ENCODE measurements at regions not wholly inside any gene's neighbourhood (a gene's known extent, or its start where the extent isn't known, plus 50 kb on each side); places are given as distances from the start of the nearest gene placed in this dataset.

DNA sequence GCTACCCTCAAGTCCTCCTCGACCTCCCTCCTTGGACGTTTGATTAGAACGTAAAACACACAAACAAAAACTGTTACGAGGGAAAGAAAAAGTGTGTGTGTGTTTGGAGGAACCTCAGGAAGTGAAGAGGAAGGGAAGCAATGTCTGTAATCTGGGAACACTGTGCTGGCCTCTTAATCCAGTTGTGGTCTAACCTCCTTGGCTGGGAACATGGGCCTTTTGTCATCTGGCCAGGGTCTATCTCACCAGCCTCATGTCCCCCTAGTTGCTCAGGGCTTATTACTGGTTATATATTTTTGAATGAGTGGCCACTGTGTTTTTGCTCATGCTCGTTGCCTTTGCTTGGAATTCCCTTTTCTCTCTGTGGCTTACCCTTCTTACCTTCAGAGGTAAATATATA lies 89.0 kb upstream of the RASGRF1 start:
- ChIA-PET CTCF (ENCODE audit: low intra/inter-chr PET ratio) (no interaction called here), POLR2A (interaction anchor here (0.7 kb wide), 1 partner anchor 83 kb away, joined by 3 read pairs; no protein-coding TSS in a partner anchor)
- Histone ChIP-seq H2AFZ (ENCODE audit: low read depth, low read length) (peak overlapping the region; percentile 84), H3K27me3 (ENCODE audit: control insufficient read depth in 2 of 2, insufficient read depth in 2 of 2, low read length in 2 of 2) (peaks cover 0 to 13% of the 10 kb centered on the region in 2 experiments; a peak in 3 of 5 replicates), H3K27ac (ENCODE audit: extremely low read depth, low read depth, low read length) (peak overlapping the region; percentile 58; the same call in 2 of the 3 replicates), H3K79me2 (ENCODE audit: control insufficient read depth, insufficient read depth, low read length) (no peaks in the 10 kb centered on the region), H3K9me3 (replicated peaks; ENCODE audit: control insufficient read depth, insufficient read depth, low read depth, low read length) (no peaks in the 10 kb centered on the region), H4K20me1 (replicated peaks; ENCODE audit: control insufficient read depth, insufficient read depth, low read length) (peaks cover 13% of the 10 kb centered on the region; the same call in 1 of the 2 replicates), H3K4me3 (no peak overlapping the region), H3K9me1 (ENCODE audit: control insufficient read depth, insufficient read depth, low read length) (no peaks in the 10 kb centered on the region), H3K4me1 (replicated peaks in 1 of 2; ENCODE audit: control insufficient read depth in 2 of 2, insufficient read depth in 2 of 2, low read length in 2 of 2) (peaks cover 10 to 21% of the 10 kb centered on the region in 2 experiments; a peak in 4 of 5 replicates), H3K4me2 (ENCODE audit: insufficient read depth, low read length) (peak overlapping the region; percentile 75), H3K36me3 (ENCODE audit: control insufficient read depth, insufficient read depth, low read length) (no peaks in the 10 kb centered on the region), H3K9ac (ENCODE audit: insufficient read depth in 1 of 2, low read depth in 2 of 2, low read length in 2 of 2) (peak overlapping the region; percentile 50 to 52; a peak in 2 of 4 replicates)
- intact Hi-C loops (cut with micrococcal nuclease) = no loop called here
- in situ Hi-C loops (cut with MboI) = loop anchor here (5.0 kb wide), 1 partner anchor 152 kb away; no protein-coding TSS in a partner anchor
- 13% methylated on average over 5 of the region's 5 CpGs for WGBS (ENCODE audit: insufficient coverage, low coverage, missing lambda C conversion rate)
- no TSS peak for BruUV-seq (replicated peaks)
- FAIRE-seq = no peak
- no peak; the same call in 2 of the 3 replicates for ATAC-seq
- DNase-seq (ENCODE audit: extremely low read depth in 1 of 4, low spot score in 3 of 4) = no peak
- TF ChIP-seq MAFK (IDR thresholded peaks at IDR 0.05; ENCODE audit: low read length) = no peak
- peak; percentile 54 for TF ChIP-seq RBM25 (IDR thresholded peaks at IDR 0.05; ENCODE audit: low read depth, low read length, severe bottlenecking)
- TF ChIP-seq MED1 (CRISPR knock-in tag; IDR thresholded peaks at IDR 0.05; ENCODE audit: borderline replicate concordance) = no peak
- no peak for TF ChIP-seq ZNF143 (CRISPR knock-in tag; IDR thresholded peaks at IDR 0.05)
- TF ChIP-seq U2AF2 (optimal IDR thresholded peaks at IDR 0.05; ENCODE audit: low read depth, low read length) = no peak
- no peak for TF ChIP-seq TBL1XR1 (IDR thresholded peaks at IDR 0.05; ENCODE audit: low read length in 2 of 2)
- TF ChIP-seq NFE2L1 (tag; IDR thresholded peaks at IDR 0.05; ENCODE audit: borderline replicate concordance, low read depth) = no peak
- TF ChIP-seq SLC30A9 (CRISPR knock-in tag; IDR thresholded peaks at IDR 0.05) = no peak
- TF ChIP-seq CHCHD3 (CRISPR knock-in tag; IDR thresholded peaks at IDR 0.05) = no peak
- no peak for TF ChIP-seq CSDE1 (IDR thresholded peaks at IDR 0.05)
- 0 out of 2 replicates have a peak, but pooled peaks have one; percentile 18 for TF ChIP-seq ELF1 (tag; IDR thresholded peaks at IDR 0.05)
- TF ChIP-seq, protein P1, sequence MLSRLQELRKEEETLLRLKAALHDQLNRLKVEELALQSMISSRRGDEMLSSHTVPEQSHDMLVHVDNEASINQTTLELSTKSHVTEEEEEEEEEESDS (CRISPR knock-in tag; IDR thresholded peaks at IDR 0.05) = no peak
- no peak for TF ChIP-seq HSF4 (CRISPR knock-in tag; IDR thresholded peaks at IDR 0.05; ENCODE audit: borderline replicate concordance)
- TF ChIP-seq, protein P2, sequence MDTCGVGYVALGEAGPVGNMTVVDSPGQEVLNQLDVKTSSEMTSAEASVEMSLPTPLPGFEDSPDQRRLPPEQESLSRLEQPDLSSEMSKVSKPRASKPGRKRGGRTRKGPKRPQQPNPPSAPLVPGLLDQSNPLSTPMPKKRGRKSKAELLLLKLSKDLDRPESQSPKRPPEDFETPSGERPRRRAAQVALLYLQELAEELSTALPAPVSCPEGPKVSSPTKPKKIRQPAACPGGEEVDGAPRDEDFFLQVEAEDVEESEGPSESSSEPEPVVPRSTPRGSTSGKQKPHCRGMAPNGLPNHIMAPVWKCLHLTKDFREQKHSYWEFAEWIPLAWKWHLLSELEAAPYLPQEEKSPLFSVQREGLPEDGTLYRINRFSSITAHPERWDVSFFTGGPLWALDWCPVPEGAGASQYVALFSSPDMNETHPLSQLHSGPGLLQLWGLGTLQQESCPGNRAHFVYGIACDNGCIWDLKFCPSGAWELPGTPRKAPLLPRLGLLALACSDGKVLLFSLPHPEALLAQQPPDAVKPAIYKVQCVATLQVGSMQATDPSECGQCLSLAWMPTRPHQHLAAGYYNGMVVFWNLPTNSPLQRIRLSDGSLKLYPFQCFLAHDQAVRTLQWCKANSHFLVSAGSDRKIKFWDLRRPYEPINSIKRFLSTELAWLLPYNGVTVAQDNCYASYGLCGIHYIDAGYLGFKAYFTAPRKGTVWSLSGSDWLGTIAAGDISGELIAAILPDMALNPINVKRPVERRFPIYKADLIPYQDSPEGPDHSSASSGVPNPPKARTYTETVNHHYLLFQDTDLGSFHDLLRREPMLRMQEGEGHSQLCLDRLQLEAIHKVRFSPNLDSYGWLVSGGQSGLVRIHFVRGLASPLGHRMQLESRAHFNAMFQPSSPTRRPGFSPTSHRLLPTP (IDR thresholded peaks at IDR 0.05; ENCODE audit: borderline replicate concordance, extremely low read depth, insufficient read length) = no peak
- peak; percentile 3 for TF ChIP-seq RBBP5 (IDR thresholded peaks at IDR 0.05; ENCODE audit: borderline replicate concordance, insufficient read depth, low read length, poor library complexity, severe bottlenecking)
- TF ChIP-seq BCOR (IDR thresholded peaks at IDR 0.05) = peak; percentile 43; the same call in 1 of the 2 replicates
- no peak for TF ChIP-seq CCAR2 (IDR thresholded peaks at IDR 0.05; ENCODE audit: low read depth, low read length)
- TF ChIP-seq ZNF766 (CRISPR knock-in tag; conservative IDR thresholded peaks at IDR 0.05) = 0 out of 2 replicates have a peak, but pooled peaks have one; percentile 4
- TF ChIP-seq ZNF175 (CRISPR knock-in tag; IDR thresholded peaks at IDR 0.05; ENCODE audit: low read depth) = no peak
- no peak for TF ChIP-seq SNRNP70 (optimal IDR thresholded peaks at IDR 0.05; ENCODE audit: low read depth, low read length)
